GM19025 (cell line): ENCODE measurements at regions not wholly inside any gene's neighbourhood (a gene's known extent, or its start where the extent isn't known, plus 50 kb on each side); places are given as distances from the start of the nearest gene placed in this dataset.

Experiments
- ATAC-seq: cut with Tn5 transposase; IDR thresholded peaks from one replicate; pipeline ENCODE4 v1.9.1; 2021; ENCODE audit warnings: mild to moderate bottlenecking, low read depth, moderate library complexity; ENCODE audit not compliant: unreplicated experiment

DNA sequence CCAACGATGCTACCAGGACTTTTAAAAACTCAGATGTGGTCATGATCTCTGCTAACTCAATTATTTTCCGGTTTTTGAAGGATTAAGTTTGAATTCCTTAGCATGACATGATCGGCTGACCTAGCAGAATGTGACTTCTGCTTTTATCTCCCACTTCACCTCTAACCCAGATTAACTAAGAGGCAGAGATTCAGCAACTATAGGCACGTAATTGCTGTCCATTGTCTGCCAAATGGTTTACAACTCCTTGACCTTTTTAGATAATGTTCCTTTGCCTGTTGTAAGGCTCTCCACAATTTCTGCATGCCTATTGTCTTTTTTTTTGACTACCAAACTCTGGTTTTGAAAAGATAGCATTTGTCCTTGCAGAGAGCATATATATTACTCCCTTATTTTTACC is 268.2 kb downstream of the BRINP1 start:
- no peak for ATAC-seq

DNA sequence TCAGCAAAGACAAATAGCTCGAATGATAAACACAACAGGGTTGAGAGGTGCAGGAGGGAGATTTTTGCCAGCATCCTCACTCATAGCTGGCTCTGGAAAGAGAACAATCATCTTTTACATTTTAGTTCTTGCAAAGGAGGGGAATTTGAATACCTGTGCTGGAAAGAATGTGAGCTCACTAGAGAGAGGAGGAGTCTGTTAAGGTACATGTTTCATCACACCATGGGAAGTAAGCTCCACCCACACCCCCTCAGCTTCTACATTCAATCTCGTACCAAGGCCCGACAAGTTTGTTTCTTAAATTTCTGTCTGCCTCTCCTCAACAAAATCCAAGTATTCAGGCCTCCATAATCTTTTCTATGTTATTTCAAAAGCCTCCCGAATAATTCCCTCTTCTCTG is 254.6 kb downstream of the BRINP1 start:
- no peak for ATAC-seq
